ENCODE measurements at regions not wholly inside any gene's neighbourhood (a gene's known extent, or its start where the extent isn't known, plus 50 kb on each side); places are given as distances from the start of the nearest gene placed in this dataset.

- Histone ChIP-seq H3K27me3 (ENCODE audit: low read depth, low read length) (no peaks in the 10 kb centered on the region), H3K4me1 (ENCODE audit: control insufficient read depth in 1 of 2, insufficient read depth in 2 of 2, low read length in 2 of 2) (no peaks in the 10 kb centered on the region), H3K9me3 (ENCODE audit: control insufficient read depth in 1 of 2, low read length in 2 of 2) (peaks cover 0 to 2% of the 10 kb centered on the region in 2 donors), H3K27ac (ENCODE audit: low read length) (no peak overlapping the region), H3K36me3 (ENCODE audit: control insufficient read depth in 1 of 2, insufficient read depth in 2 of 2, low read length in 2 of 2) (no peaks in the 10 kb centered on the region), H3K4me3 (ENCODE audit: low read depth in 1 of 2, low read length in 2 of 2) (no peak overlapping the region)
Measured at GRCh38 chr17:14777291-14777690, 476.4 kb downstream of the HS3ST3B1 start.

GRCh38 chr17:14776791-14777190 lies 475.9 kb downstream of the HS3ST3B1 start:
- Histone ChIP-seq H3K4me3 (ENCODE audit: low read depth in 1 of 2, low read length in 2 of 2) (no peak overlapping the region), H3K27ac (ENCODE audit: low read length) (no peak overlapping the region), H3K36me3 (ENCODE audit: control insufficient read depth in 1 of 2, insufficient read depth in 2 of 2, low read length in 2 of 2) (no peaks in the 10 kb centered on the region), H3K9me3 (ENCODE audit: control insufficient read depth in 1 of 2, low read length in 2 of 2) (peaks cover 0 to 2% of the 10 kb centered on the region in 2 donors), H3K27me3 (ENCODE audit: low read depth, low read length) (no peaks in the 10 kb centered on the region), H3K4me1 (ENCODE audit: control insufficient read depth in 1 of 2, insufficient read depth in 2 of 2, low read length in 2 of 2) (no peaks in the 10 kb centered on the region)

- Histone ChIP-seq H3K27me3 (ENCODE audit: low read depth, low read length) (no peaks in the 10 kb centered on the region), H3K27ac (ENCODE audit: low read length) (no peak overlapping the region), H3K36me3 (ENCODE audit: control insufficient read depth in 1 of 2, insufficient read depth in 2 of 2, low read length in 2 of 2) (no peaks in the 10 kb centered on the region), H3K4me3 (ENCODE audit: low read depth in 1 of 2, low read length in 2 of 2) (no peak overlapping the region), H3K4me1 (ENCODE audit: control insufficient read depth in 1 of 2, insufficient read depth in 2 of 2, low read length in 2 of 2) (no peaks in the 10 kb centered on the region), H3K9me3 (ENCODE audit: control insufficient read depth in 1 of 2, low read length in 2 of 2) (peaks cover 0 to 2% of the 10 kb centered on the region in 2 donors)
Measured at GRCh38 chr17:14775731-14776492, 475.0 kb downstream of the HS3ST3B1 start.

- H3K27ac ChIP-seq (ENCODE audit: low read length), result no peak overlapping the region
- H3K27me3 ChIP-seq (ENCODE audit: low read depth, low read length), result no peaks in the 10 kb centered on the region
- H3K36me3 ChIP-seq (ENCODE audit: control insufficient read depth in 1 of 2, insufficient read depth in 2 of 2, low read length in 2 of 2), result no peaks in the 10 kb centered on the region
- no peak overlapping the region for H3K4me3 ChIP-seq (ENCODE audit: low read depth in 1 of 2, low read length in 2 of 2)
- no peaks in the 10 kb centered on the region for H3K4me1 ChIP-seq (ENCODE audit: control insufficient read depth in 1 of 2, insufficient read depth in 2 of 2, low read length in 2 of 2)
- H3K9me3 ChIP-seq (ENCODE audit: control insufficient read depth in 1 of 2, low read length in 2 of 2), result peaks cover 0 to 2% of the 10 kb centered on the region in 2 donors
Measured at GRCh38 chr17:14774774-14775173, 473.9 kb downstream of the HS3ST3B1 start.

GRCh38 chr17:14772776-14773175 lies 471.9 kb downstream of the HS3ST3B1 start:
- H3K4me3 ChIP-seq (ENCODE audit: low read depth in 1 of 2, low read length in 2 of 2), result no peak overlapping the region
- H3K9me3 ChIP-seq (ENCODE audit: control insufficient read depth in 1 of 2, low read length in 2 of 2), result peaks cover 0 to 7% of the 10 kb centered on the region in 2 donors
- no peaks in the 10 kb centered on the region for H3K36me3 ChIP-seq (ENCODE audit: control insufficient read depth in 1 of 2, insufficient read depth in 2 of 2, low read length in 2 of 2)
- H3K27me3 ChIP-seq (ENCODE audit: low read depth, low read length), result no peaks in the 10 kb centered on the region
- no peak overlapping the region for H3K27ac ChIP-seq (ENCODE audit: low read length)
- no peaks in the 10 kb centered on the region for H3K4me1 ChIP-seq (ENCODE audit: control insufficient read depth in 1 of 2, insufficient read depth in 2 of 2, low read length in 2 of 2)

GRCh38 chr17:14771543-14771942 lies 470.7 kb downstream of the HS3ST3B1 start:
- Histone ChIP-seq H3K27me3 (ENCODE audit: low read depth, low read length) (no peaks in the 10 kb centered on the region), H3K4me3 (ENCODE audit: low read depth in 1 of 2, low read length in 2 of 2) (no peak overlapping the region), H3K36me3 (ENCODE audit: control insufficient read depth in 1 of 2, insufficient read depth in 2 of 2, low read length in 2 of 2) (no peaks in the 10 kb centered on the region), H3K4me1 (ENCODE audit: control insufficient read depth in 1 of 2, insufficient read depth in 2 of 2, low read length in 2 of 2) (no peaks in the 10 kb centered on the region), H3K9me3 (ENCODE audit: control insufficient read depth in 1 of 2, low read length in 2 of 2) (peaks cover 0 to 7% of the 10 kb centered on the region in 2 donors), H3K27ac (ENCODE audit: low read length) (no peak overlapping the region)

GRCh38 chr17:14768923-14769322 lies 468.0 kb downstream of the HS3ST3B1 start:
- H3K4me1 ChIP-seq (ENCODE audit: control insufficient read depth in 1 of 2, insufficient read depth in 2 of 2, low read length in 2 of 2), result no peaks in the 10 kb centered on the region

GRCh38 chr17:14762736-14763479 lies 462.0 kb downstream of the HS3ST3B1 start:
- no peaks in the 10 kb centered on the region for H3K9me3 ChIP-seq (ENCODE audit: control insufficient read depth in 1 of 2, low read length in 2 of 2)
- H3K4me3 ChIP-seq (ENCODE audit: low read depth in 1 of 2, low read length in 2 of 2), result no peak overlapping the region
- H3K36me3 ChIP-seq (ENCODE audit: control insufficient read depth in 1 of 2, insufficient read depth in 2 of 2, low read length in 2 of 2), result no peaks in the 10 kb centered on the region
- H3K4me1 ChIP-seq (ENCODE audit: control insufficient read depth in 1 of 2, insufficient read depth in 2 of 2, low read length in 2 of 2), result no peaks in the 10 kb centered on the region
- no peaks in the 10 kb centered on the region for H3K27me3 ChIP-seq (ENCODE audit: low read depth, low read length)
- no peak overlapping the region for H3K27ac ChIP-seq (ENCODE audit: low read length)

More at GRCh38 chr17:14768923-14769322, 468.0 kb downstream of the HS3ST3B1 start:
- H3K9me3 ChIP-seq (ENCODE audit: control insufficient read depth in 1 of 2, low read length in 2 of 2), result peaks cover 0 to 5% of the 10 kb centered on the region in 2 donors
- H3K27ac ChIP-seq (ENCODE audit: low read length), result no peak overlapping the region
- H3K36me3 ChIP-seq (ENCODE audit: control insufficient read depth in 1 of 2, insufficient read depth in 2 of 2, low read length in 2 of 2), result no peaks in the 10 kb centered on the region
- no peaks in the 10 kb centered on the region for H3K27me3 ChIP-seq (ENCODE audit: low read depth, low read length)
- H3K4me3 ChIP-seq (ENCODE audit: low read depth in 1 of 2, low read length in 2 of 2), result no peak overlapping the region

GRCh38 chr17:14760719-14761411 lies 460.0 kb downstream of the HS3ST3B1 start:
- H3K27ac ChIP-seq (ENCODE audit: low read length), result no peak overlapping the region

GRCh38 chr17:14760212-14760611 lies 459.3 kb downstream of the HS3ST3B1 start:
- Histone ChIP-seq H3K4me1 (ENCODE audit: control insufficient read depth in 1 of 2, insufficient read depth in 2 of 2, low read length in 2 of 2) (no peaks in the 10 kb centered on the region), H3K36me3 (ENCODE audit: control insufficient read depth in 1 of 2, insufficient read depth in 2 of 2, low read length in 2 of 2) (no peaks in the 10 kb centered on the region), H3K4me3 (ENCODE audit: low read depth in 1 of 2, low read length in 2 of 2) (no peak overlapping the region), H3K9me3 (ENCODE audit: control insufficient read depth in 1 of 2, low read length in 2 of 2) (no peaks in the 10 kb centered on the region), H3K27ac (ENCODE audit: low read length) (no peak overlapping the region), H3K27me3 (ENCODE audit: low read depth, low read length) (no peaks in the 10 kb centered on the region)

More at GRCh38 chr17:14760719-14761411, 460.0 kb downstream of the HS3ST3B1 start:
- Histone ChIP-seq H3K9me3 (ENCODE audit: control insufficient read depth in 1 of 2, low read length in 2 of 2) (no peaks in the 10 kb centered on the region), H3K4me1 (ENCODE audit: control insufficient read depth in 1 of 2, insufficient read depth in 2 of 2, low read length in 2 of 2) (no peaks in the 10 kb centered on the region), H3K27me3 (ENCODE audit: low read depth, low read length) (no peaks in the 10 kb centered on the region), H3K36me3 (ENCODE audit: control insufficient read depth in 1 of 2, insufficient read depth in 2 of 2, low read length in 2 of 2) (no peaks in the 10 kb centered on the region), H3K4me3 (ENCODE audit: low read depth in 1 of 2, low read length in 2 of 2) (no peak overlapping the region)

GRCh38 chr17:14759325-14759724 lies 458.4 kb downstream of the HS3ST3B1 start:
- Histone ChIP-seq H3K4me1 (ENCODE audit: control insufficient read depth in 1 of 2, insufficient read depth in 2 of 2, low read length in 2 of 2) (no peaks in the 10 kb centered on the region), H3K36me3 (ENCODE audit: control insufficient read depth in 1 of 2, insufficient read depth in 2 of 2, low read length in 2 of 2) (no peaks in the 10 kb centered on the region), H3K4me3 (ENCODE audit: low read depth in 1 of 2, low read length in 2 of 2) (no peak overlapping the region), H3K27ac (ENCODE audit: low read length) (no peak overlapping the region), H3K9me3 (ENCODE audit: control insufficient read depth in 1 of 2, low read length in 2 of 2) (no peaks in the 10 kb centered on the region), H3K27me3 (ENCODE audit: low read depth, low read length) (no peaks in the 10 kb centered on the region)
